Thyroid gland (tissue), 4 donors: ENCODE measurements at regions not wholly inside any gene's neighbourhood (a gene's known extent, or its start where the extent isn't known, plus 50 kb on each side); places are given as distances from the start of the nearest gene placed in this dataset.

Source experiments
- DNase-seq, 2 donors: peaks; one replicate each; pipeline ENCODE4 v3.0.0-alpha.2; 2019
- H3K27ac ChIP-seq, 3 donors: fragments of 200-600 bp; sonication (generic); 1 replicate in 2 of 3; 2 replicates in 1 of 3; pipeline ENCODE4 v1.5.1; 2016 to 2019; ENCODE audit warnings: mild to moderate bottlenecking in 1 of 3, moderate library complexity in 1 of 3
- H3K27me3 ChIP-seq: fragments of 200-600 bp; sonication (generic); one replicate; pipeline ENCODE4 v1.5.1; 2019
- H3K36me3 ChIP-seq, 2 donors: fragments of 200-600 bp; sonication (generic); one replicate each; pipeline ENCODE4 v1.5.1; 2016 to 2019
- H3K4me1 ChIP-seq, 2 donors: fragments of 200-600 bp; sonication (generic); one replicate each; pipeline ENCODE4 v1.5.1; 2017 to 2019
- H3K4me3 ChIP-seq, 3 donors: fragments of 200-600 bp; sonication (generic); replicated peaks in 1 of 3; 1 replicate in 2 of 3; 2 replicates in 1 of 3; pipeline ENCODE4 v1.5.1; 2016; ENCODE audit warnings: mild to moderate bottlenecking in 1 of 3
- H3K9me3 ChIP-seq: fragments of 200-600 bp; sonication (generic); one replicate; pipeline ENCODE4 v1.5.1; 2017
- POLR2A ChIP-seq, 2 donors: fragments of 450-650 bp; IDR thresholded peaks; one replicate each; pipeline ENCODE4 v1.6.1; 2017; ENCODE audit warnings: antibody characterized with exemption in 2 of 2, mild to moderate bottlenecking in 2 of 2, moderate library complexity in 1 of 2
- WGBS, 2 donors: methylation state at CpG; one replicate each; pipeline ENCODE4 v1.1.5; 2017; 5-methylcytosine and 5-hydroxymethylcytosine counted together
- intact Hi-C: fragments of 100-400 bp; cut with DNase I; formaldehyde crosslinking; loops from one replicate; pipeline ENCODE4 v1.15.1; 2023
- TF ChIP-seq, protein P1 (sequence below), 6 experiments: fragments of 200-600 bp in 3 of 6; fragments of 450-650 bp in 3 of 6; sonication (generic) in 3 of 6; IDR thresholded peaks; one replicate each; pipeline ENCODE4 v1.5.1; 2016 to 2019; ENCODE audit warnings: antibody characterized with exemption in 6 of 6, mild to moderate bottlenecking in 2 of 6, inconsistent platforms in 1 of 6, moderate library complexity in 1 of 6

DNA sequence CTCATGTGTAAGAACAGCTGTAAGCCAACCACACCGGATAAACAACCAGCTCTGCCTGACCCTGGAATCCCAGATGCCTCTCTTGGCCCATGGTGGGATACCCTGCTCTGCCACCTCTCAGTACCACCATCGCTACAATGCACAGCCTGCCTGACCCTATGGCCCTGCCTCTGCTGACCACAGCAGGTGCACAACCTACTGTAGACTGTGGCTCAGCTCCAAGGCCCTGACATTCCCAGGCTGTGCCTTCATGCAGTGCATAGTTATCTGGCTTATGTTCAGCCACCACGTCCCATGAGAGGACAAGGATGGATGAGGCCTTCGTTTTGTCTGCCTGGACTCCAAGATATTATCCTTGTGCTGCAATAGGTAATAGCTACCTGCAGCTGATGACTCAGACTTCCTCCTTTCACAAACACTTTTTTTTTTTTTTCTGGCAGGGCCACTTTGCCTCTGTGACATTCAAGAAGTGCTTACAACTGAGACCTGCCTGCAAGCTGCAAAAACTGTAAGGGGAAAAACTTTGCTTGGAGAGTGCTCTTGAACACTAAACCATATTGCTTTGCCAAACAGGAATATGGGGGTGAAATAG, 177.7 kb downstream of the URB2 start:
- intact Hi-C loops = no loop called here
- TF ChIP-seq, protein P1, sequence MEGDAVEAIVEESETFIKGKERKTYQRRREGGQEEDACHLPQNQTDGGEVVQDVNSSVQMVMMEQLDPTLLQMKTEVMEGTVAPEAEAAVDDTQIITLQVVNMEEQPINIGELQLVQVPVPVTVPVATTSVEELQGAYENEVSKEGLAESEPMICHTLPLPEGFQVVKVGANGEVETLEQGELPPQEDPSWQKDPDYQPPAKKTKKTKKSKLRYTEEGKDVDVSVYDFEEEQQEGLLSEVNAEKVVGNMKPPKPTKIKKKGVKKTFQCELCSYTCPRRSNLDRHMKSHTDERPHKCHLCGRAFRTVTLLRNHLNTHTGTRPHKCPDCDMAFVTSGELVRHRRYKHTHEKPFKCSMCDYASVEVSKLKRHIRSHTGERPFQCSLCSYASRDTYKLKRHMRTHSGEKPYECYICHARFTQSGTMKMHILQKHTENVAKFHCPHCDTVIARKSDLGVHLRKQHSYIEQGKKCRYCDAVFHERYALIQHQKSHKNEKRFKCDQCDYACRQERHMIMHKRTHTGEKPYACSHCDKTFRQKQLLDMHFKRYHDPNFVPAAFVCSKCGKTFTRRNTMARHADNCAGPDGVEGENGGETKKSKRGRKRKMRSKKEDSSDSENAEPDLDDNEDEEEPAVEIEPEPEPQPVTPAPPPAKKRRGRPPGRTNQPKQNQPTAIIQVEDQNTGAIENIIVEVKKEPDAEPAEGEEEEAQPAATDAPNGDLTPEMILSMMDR (IDR thresholded peaks at IDR 0.05) = no peak
- no peak for TF ChIP-seq POLR2A (IDR thresholded peaks at IDR 0.05)
- Histone ChIP-seq H3K9me3 (no peaks in the 10 kb centered on the region), H3K27ac (no peak overlapping the region), H3K4me3 (no peak overlapping the region), H3K4me1 (peaks cover 0 to 5% of the 10 kb centered on the region in 2 donors), H3K36me3 (no peaks in the 10 kb centered on the region), H3K27me3 (no peaks in the 10 kb centered on the region)
- DNase-seq = no peak
- WGBS, 2 donors = 86 to 89% methylated on average over 4 of the region's 4 CpGs

DNA sequence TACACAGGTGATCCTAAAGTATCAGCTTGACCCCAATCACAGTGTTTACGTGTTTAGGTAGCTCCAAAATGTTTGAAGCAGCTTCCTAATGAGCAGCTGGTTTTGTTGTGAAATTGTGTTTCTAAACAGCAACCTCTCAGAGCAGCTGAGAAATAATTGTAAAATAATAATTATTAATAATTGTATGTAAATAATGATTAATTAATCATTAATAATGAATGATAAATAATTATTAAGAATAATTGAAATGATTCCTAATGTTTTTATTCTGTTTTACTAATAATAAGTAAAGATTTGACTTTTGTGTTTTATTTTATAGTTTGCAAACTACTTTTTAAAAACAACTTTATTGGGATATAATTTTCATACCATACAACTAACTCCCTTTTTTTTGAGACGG, 182.2 kb downstream of the URB2 start:
- H3K4me1 ChIP-seq = peaks cover 0 to 5% of the 10 kb centered on the region in 2 donors
- no peak for TF ChIP-seq POLR2A (IDR thresholded peaks at IDR 0.05)
- DNase-seq = no peak
- H3K4me3 ChIP-seq = no peak overlapping the region
- WGBS, 2 donors = 74 to 88% methylated on average over 2 of the region's 2 CpGs
- no peak overlapping the region for H3K27ac ChIP-seq
- no peaks in the 10 kb centered on the region for H3K36me3 ChIP-seq
- intact Hi-C loops = no loop called here
- no peaks in the 10 kb centered on the region for H3K9me3 ChIP-seq
- no peaks in the 10 kb centered on the region for H3K27me3 ChIP-seq

DNA sequence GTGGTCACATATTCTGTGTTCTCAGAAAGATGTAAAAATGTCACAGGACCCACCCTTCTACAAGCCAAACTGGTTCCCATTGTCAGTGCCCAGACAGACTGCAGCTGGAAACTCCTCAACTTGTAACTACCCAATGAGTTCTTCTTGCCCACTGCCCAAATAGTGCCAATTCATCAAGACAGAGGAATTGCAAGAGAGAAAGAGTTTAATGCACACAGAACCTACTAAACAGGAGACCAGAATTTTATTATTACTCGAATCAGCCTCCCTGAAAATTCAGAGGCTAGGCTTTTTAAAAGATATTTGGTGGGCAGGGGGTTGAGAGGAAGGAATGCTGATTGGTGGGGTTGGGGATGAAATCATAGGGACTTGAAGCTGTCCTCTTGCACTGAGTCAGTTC, 184.1 kb downstream of the URB2 start:
- no peaks in the 10 kb centered on the region for H3K9me3 ChIP-seq
- H3K4me3 ChIP-seq = no peak overlapping the region
- DNase-seq = no peak
- H3K36me3 ChIP-seq = no peaks in the 10 kb centered on the region
- intact Hi-C loops = no loop called here
- no peak overlapping the region for H3K27ac ChIP-seq
- peaks cover 0 to 5% of the 10 kb centered on the region in 2 donors for H3K4me1 ChIP-seq
- WGBS, 2 donors = 82 to 91% methylated on average over 1 of the region's 1 CpG
- TF ChIP-seq POLR2A (IDR thresholded peaks at IDR 0.05) = no peak
- TF ChIP-seq, protein P1 (IDR thresholded peaks at IDR 0.05) = no peak
- no peaks in the 10 kb centered on the region for H3K27me3 ChIP-seq

DNA sequence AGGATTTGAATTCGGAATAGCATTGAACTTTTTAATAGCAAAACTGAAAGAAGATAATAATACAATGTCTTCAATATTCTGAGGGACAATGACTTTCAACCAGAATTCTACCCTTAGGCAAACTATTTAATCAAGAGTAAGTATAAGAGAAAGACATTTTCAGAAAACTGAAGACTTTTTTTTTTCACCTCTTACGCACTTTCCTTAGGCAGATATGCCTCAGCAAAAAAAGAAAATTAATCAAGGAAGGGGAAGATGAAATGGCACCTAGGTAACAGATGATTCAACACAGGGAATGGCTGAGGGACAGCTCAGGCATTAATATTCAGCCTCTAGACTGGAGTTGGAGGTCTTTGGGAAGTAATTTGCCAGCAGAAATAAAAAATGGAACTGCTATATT, 184.9 kb downstream of the URB2 start:
- Histone ChIP-seq H3K4me1 (peaks cover 0 to 5% of the 10 kb centered on the region in 2 donors), H3K36me3 (no peaks in the 10 kb centered on the region), H3K4me3 (no peak overlapping the region), H3K9me3 (no peaks in the 10 kb centered on the region), H3K27me3 (no peaks in the 10 kb centered on the region), H3K27ac (no peak overlapping the region)
- DNase-seq = no peak
- intact Hi-C loops = no loop called here
- TF ChIP-seq, protein P1 (IDR thresholded peaks at IDR 0.05) = no peak
- TF ChIP-seq POLR2A (IDR thresholded peaks at IDR 0.05) = no peak
- WGBS, 2 donors = 88 to 90% methylated on average over 2 of the region's 2 CpGs

DNA sequence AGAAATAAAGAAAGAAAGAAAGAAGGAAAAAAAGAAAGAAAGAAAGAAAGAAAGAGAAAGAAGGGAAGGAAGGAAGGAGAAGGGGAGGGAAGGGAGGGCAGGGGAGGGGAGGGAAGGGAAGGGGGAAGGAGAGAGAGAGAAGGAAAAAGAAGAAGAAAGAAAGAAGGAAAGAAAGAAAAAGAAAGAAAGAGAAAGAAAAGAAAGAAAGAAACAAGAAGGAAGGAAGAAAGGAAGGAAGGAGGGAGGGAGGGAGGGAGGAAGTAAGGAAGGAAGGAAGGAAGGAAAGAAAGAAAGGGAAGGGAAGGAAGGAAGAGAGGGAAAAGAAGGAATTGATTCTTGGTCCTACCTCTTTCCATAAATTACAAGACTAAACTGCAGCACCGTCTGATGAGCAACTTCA, 186.1 kb downstream of the URB2 start:
- H3K27ac ChIP-seq = no peak overlapping the region
- 69 to 83% methylated on average over 1 of the region's 1 CpG for WGBS, 2 donors
- no peaks in the 10 kb centered on the region for H3K9me3 ChIP-seq
- H3K36me3 ChIP-seq = no peaks in the 10 kb centered on the region
- TF ChIP-seq, protein P1 (IDR thresholded peaks at IDR 0.05) = no peak
- H3K4me3 ChIP-seq = no peak overlapping the region
- H3K27me3 ChIP-seq = no peaks in the 10 kb centered on the region
- intact Hi-C loops = no loop called here
- peaks cover 0 to 5% of the 10 kb centered on the region in 2 donors for H3K4me1 ChIP-seq
- no peak for DNase-seq

DNA sequence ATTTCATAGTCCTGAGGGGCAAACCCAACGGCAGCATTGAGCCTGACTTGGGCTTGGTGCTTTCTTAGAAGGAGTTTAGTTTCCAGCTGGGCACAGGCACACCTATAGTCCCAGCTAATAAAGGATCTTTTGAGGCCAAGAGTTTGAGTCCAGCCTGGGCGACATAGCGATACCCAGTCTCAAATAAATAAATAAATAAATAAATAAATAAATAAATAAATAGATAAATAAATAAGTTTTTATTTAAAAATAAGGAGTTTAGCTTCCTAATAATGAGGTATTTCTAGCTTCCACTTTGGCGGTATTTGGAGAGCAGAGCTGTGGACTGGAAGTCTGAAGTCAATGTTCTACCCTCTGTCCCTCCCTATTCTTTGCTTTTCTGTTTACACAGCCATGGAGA, 186.6 kb downstream of the URB2 start:
- no peak for DNase-seq
- no peak overlapping the region for H3K4me3 ChIP-seq
- no peak overlapping the region for H3K27ac ChIP-seq
- intact Hi-C loops = no loop called here
- peaks cover 0 to 5% of the 10 kb centered on the region in 2 donors for H3K4me1 ChIP-seq
- no peak for TF ChIP-seq POLR2A (IDR thresholded peaks at IDR 0.05)
- TF ChIP-seq, protein P1 (IDR thresholded peaks at IDR 0.05) = no peak
- H3K27me3 ChIP-seq = no peaks in the 10 kb centered on the region
- H3K9me3 ChIP-seq = no peaks in the 10 kb centered on the region
- no peaks in the 10 kb centered on the region for H3K36me3 ChIP-seq
- 82 to 87% methylated on average over 4 of the region's 4 CpGs for WGBS, 2 donors
